Retinal pigment epithelial cell (primary cell): ENCODE measurements at regions not wholly inside any gene's neighbourhood (a gene's known extent, or its start where the extent isn't known, plus 50 kb on each side); places are given as distances from the start of the nearest gene placed in this dataset.

Experiments used
- DNase-seq: peaks from one replicate; pipeline ENCODE4 v3.0.0-alpha.2; 2010; ENCODE audit warnings: low read depth
- H3K4me3 ChIP-seq: 2 replicates; pipeline ENCODE4 v1.5.1; 2011; ENCODE audit warnings: mild to moderate bottlenecking, low read length, control low read depth, moderate library complexity
- TF ChIP-seq, protein P1 (sequence below): conservative IDR thresholded peaks from 2 replicates; pipeline ENCODE4 v1.5.1; 2011; ENCODE audit warnings: low read depth, low read length, control low read depth, inconsistent platforms

DNA sequence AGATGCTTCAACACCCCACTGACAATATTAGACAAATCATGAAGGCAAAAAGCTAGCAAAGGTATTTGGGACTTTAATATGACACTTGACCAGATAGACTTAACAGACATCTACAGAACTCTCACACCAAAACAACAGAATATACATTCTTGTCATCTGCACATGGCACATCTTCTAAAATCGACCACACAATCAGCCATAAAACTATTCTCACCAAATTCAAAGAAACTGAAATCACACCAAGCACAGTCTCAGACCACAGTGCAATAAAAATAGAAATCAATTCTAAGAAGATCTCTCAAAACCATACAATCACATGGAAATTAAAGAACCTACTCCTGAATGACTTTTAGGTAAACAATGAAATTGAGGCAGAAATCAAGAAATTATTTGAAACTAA, 340.8 kb downstream of the PPP1R2C start:
- no peak overlapping the region for H3K4me3 ChIP-seq
- TF ChIP-seq, protein P1, sequence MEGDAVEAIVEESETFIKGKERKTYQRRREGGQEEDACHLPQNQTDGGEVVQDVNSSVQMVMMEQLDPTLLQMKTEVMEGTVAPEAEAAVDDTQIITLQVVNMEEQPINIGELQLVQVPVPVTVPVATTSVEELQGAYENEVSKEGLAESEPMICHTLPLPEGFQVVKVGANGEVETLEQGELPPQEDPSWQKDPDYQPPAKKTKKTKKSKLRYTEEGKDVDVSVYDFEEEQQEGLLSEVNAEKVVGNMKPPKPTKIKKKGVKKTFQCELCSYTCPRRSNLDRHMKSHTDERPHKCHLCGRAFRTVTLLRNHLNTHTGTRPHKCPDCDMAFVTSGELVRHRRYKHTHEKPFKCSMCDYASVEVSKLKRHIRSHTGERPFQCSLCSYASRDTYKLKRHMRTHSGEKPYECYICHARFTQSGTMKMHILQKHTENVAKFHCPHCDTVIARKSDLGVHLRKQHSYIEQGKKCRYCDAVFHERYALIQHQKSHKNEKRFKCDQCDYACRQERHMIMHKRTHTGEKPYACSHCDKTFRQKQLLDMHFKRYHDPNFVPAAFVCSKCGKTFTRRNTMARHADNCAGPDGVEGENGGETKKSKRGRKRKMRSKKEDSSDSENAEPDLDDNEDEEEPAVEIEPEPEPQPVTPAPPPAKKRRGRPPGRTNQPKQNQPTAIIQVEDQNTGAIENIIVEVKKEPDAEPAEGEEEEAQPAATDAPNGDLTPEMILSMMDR, result no peak
- no peak for DNase-seq

DNA sequence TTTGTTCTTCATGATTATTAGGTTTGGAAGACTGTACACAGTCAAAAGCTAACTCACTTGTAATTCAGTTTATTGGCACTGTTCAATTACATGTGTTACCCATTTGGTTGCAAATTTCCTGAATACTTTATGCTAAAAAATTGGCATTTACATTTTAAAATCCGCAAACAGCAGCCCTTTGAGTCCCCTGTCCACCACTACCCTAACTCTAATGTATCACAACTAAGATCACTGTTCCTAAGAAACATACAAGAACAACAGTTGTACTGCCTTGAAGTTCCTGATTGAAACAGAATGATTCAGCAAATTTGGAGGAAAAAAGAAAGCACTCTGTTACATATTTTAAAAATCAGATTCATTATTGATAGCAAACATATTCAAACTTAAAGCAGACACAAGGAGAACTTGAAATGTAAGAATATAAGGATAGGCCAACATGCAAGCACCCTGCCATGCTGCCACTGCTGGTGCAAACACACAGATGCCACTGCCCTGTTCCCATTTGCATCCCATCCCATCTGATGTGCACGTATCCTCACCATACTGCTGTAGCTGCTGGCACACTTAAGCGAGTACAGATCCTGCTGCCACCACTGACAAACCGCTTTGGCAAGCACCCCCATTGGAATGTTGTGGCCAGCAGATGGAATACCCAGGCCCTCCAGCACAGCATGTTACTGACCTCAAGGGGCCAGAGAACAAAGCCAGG, 343.4 kb downstream of the PPP1R2C start:
- no peak overlapping the region for H3K4me3 ChIP-seq
- TF ChIP-seq, protein P1, result no peak
- DNase-seq, result no peak

DNA sequence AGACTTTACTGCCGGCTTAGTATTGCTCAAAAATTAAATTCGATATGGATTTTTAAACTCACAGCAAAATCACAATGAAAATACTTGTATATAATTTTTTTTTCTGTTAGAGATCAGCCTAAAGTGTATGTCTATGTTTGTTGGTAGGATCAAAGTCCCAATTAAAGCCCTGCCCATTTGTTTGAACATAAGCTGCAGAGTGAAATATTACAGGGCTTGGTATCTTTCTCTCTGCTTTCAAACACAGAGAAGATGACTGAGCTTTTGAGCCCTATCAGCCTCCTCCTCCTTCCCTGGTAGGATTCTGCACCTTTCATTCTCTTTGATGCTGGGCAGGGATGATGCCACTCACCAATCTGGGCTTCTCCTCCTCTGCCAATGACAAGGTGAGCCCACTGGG, 345.4 kb downstream of the PPP1R2C start:
- TF ChIP-seq, protein P1, result no peak
- no peak overlapping the region for H3K4me3 ChIP-seq
- no peak for DNase-seq

DNA sequence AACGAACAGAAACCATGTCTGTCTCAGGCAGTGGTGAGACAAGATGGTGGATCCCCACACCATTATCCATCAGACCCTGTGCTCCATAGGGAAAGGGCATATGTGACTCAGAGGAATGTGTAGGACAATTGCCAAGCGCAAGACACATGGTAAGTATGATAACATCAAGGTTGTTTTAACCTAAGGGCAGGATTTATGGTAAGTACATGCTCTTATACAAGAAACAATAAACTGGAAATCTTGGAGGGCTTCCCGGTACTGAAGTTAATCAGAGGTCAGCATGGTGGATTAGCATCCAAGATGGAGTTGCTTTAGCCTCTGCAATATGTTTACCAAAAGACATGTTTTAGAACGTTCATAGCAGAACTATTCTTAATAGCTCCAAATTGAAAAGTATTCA, 355.0 kb downstream of the PPP1R2C start:
- H3K4me3 ChIP-seq, result no peak overlapping the region
- TF ChIP-seq, protein P1, result no peak

DNA sequence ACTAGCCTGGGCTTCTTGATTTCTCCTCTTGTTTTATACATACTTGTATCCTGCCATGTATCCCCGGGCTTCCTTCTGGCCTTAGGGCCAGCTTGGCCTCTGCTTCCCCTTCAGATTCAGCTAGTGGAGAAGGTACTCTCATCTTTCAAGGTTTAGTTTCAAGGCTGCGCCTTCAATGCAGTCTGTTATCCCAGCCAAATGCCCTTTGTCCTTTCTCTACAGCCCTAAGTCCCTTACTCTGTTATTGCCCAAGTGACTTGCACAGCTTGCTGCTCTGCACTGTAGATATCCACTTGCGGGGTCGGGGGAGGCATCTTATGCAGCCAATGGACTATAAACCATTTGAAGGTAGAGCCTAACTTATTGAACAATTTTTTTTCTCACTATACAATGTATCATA, 357.5 kb downstream of the PPP1R2C start:
- TF ChIP-seq, protein P1, result no peak
- no peak for DNase-seq
- no peak overlapping the region for H3K4me3 ChIP-seq

More for the DNA sequence above, 355.0 kb downstream of the PPP1R2C start:
- DNase-seq, result no peak

DNA sequence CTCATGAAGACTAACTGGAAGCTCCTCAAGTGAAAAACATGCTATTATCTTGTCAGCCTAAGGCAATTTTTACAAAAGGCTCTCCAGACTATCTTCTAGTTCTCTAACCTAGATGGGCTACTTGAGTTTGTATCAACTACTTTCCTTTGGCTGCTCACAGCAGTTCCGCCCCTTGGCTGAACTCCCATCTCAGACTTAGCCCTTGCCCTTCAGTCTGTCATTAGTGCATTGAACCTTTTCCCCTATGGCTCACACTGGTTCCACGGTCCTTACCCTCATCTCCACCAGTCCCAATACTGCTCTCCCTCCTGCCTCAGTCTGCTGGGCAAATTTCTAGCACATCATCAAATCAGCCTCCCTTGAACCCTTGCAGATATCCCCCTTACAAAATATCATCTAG, 362.3 kb downstream of the PPP1R2C start:
- no peak for DNase-seq
- TF ChIP-seq, protein P1, result no peak
- H3K4me3 ChIP-seq, result no peak overlapping the region

DNA sequence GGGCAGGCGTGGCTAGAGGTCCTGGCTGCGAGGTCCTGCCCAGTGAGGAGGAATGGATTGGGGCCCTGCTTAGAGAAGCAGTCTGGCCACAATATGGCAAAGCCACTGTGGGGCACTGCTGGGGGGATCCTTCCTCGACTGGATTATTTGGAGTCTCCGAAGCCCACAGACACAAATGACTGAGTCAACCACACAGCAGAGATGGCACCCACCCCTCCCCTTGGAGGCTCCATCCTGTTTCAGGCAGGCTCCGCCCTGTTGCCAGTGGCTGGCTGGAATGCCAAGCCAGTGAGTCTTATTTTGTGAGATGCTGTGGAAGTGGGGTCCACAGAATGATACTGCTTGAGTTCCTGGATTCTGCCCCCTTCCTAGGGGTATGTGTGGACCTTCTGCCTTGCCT, 363.9 kb downstream of the PPP1R2C start:
- TF ChIP-seq, protein P1, result no peak
- H3K4me3 ChIP-seq, result no peak overlapping the region
- no peak for DNase-seq
